Breast epithelium (tissue), 4 donors: ENCODE measurements at regions not wholly inside any gene's neighbourhood (a gene's known extent, or its start where the extent isn't known, plus 50 kb on each side); places are given as distances from the start of the nearest gene placed in this dataset.

Experiments
- DNase-seq, 2 donors: peaks; one replicate each; pipeline ENCODE4 v3.0.0-alpha.2; 2019; ENCODE audit warnings: low spot score in 2 of 2
- H3K27ac ChIP-seq, 2 donors: fragments of 200-600 bp; sonication (generic) in 1 of 2; one replicate each; pipeline ENCODE4 v1.5.1; 2016 to 2019; ENCODE audit warnings: mild to moderate bottlenecking in 1 of 2
- H3K27me3 ChIP-seq, 2 donors: fragments of 200-600 bp; sonication (generic) in 1 of 2; one replicate each; pipeline versions ENCODE4 v1.5.1 to v1.6.0; 2017 to 2019; ENCODE audit warnings: control low read depth in 1 of 2, mild to moderate bottlenecking in 1 of 2
- H3K36me3 ChIP-seq: fragments of 200-600 bp; one replicate; pipeline ENCODE4 v1.5.1; 2019
- H3K4me1 ChIP-seq, 2 donors: fragments of 200-600 bp; sonication (generic); one replicate each; pipeline ENCODE4 v1.5.1; 2016 to 2019; ENCODE audit warnings: control low read depth in 1 of 2
- H3K4me3 ChIP-seq, 3 donors: fragments of 200-600 bp; sonication (generic); 1 replicate in 2 of 3; 2 replicates in 1 of 3; pipeline ENCODE4 v1.5.1; 2016 to 2019; ENCODE audit warnings: mild to moderate bottlenecking in 3 of 3, moderate library complexity in 2 of 3
- H3K9me3 ChIP-seq, 2 donors: fragments of 200-600 bp; sonication (generic) in 1 of 2; one replicate each; pipeline ENCODE4 v1.5.1; 2016 to 2019; ENCODE audit warnings: control low read depth in 1 of 2
- CTCF ChIP-seq, 3 donors: fragments of 450-650 bp; IDR thresholded peaks; one replicate each; pipeline ENCODE4 v1.5.1; 2016 to 2017; ENCODE audit warnings: antibody characterized with exemption in 3 of 3, mild to moderate bottlenecking in 3 of 3, moderate library complexity in 3 of 3
- POLR2A ChIP-seq: fragments of 450-650 bp; IDR thresholded peaks from one replicate; pipeline ENCODE4 v1.6.1; 2016; ENCODE audit warnings: antibody characterized with exemption, mild to moderate bottlenecking, moderate library complexity
- POLR2AphosphoS5 ChIP-seq, 3 donors: sonication (generic); formaldehyde crosslinking; IDR thresholded peaks; one replicate each; pipeline ENCODE4 v1.6.1; 2017; ENCODE audit warnings: antibody characterized with exemption in 3 of 3
- intact Hi-C: fragments of 100-400 bp; cut with DNase I; formaldehyde crosslinking; loops from one replicate; pipeline ENCODE4 v1.15.1; 2023; ENCODE audit warnings: low total_unique reads

GRCh38 chr4:141395246-141395830 lies 174.6 kb downstream of the ZNF330 start:
- Histone ChIP-seq H3K27me3 (no peaks in the 10 kb centered on the region), H3K27ac (no peak overlapping the region), H3K9me3 (no peaks in the 10 kb centered on the region), H3K4me3 (no peak overlapping the region), H3K36me3 (no peaks in the 10 kb centered on the region), H3K4me1 (no peaks in the 10 kb centered on the region)
- intact Hi-C loops = no loop called here
- DNase-seq = no peak
- TF ChIP-seq POLR2A = no peak
- no peak for TF ChIP-seq CTCF (IDR thresholded peaks at IDR 0.05)
- no peak for TF ChIP-seq POLR2AphosphoS5 (IDR thresholded peaks at IDR 0.05)

DNA sequence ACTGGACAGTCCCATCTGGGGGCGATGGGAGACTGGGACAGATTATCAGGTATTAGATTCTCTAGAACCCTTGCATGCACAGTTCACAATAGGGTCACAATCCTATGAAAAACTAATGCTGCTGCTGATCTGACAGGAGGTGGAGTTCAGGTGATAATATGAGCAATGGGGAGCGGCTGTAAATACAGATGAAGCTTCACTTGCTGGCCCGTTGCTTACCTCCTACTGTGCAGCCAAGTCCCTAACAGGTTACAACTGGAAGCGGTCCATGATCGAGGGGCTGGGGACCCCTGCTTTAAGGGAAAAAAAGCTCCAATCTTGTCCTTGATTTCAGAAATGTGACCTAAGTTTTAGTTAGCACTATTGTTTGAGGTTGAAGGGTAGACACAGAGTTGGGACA lies 175.2 kb downstream of the ZNF330 start:
- intact Hi-C loops = no loop called here
- no peaks in the 10 kb centered on the region for H3K4me1 ChIP-seq
- no peaks in the 10 kb centered on the region for H3K9me3 ChIP-seq
- no peak overlapping the region for H3K4me3 ChIP-seq
- no peaks in the 10 kb centered on the region for H3K36me3 ChIP-seq
- DNase-seq = no peak
- TF ChIP-seq POLR2A (no peak), POLR2AphosphoS5 (IDR thresholded peaks at IDR 0.05) (no peak), CTCF (IDR thresholded peaks at IDR 0.05) (no peak)
- H3K27ac ChIP-seq = no peak overlapping the region
- H3K27me3 ChIP-seq = no peaks in the 10 kb centered on the region

- no peaks in the 10 kb centered on the region for H3K36me3 ChIP-seq
- no peak overlapping the region for H3K4me3 ChIP-seq
- H3K27me3 ChIP-seq = no peaks in the 10 kb centered on the region
- H3K27ac ChIP-seq = no peak overlapping the region
- DNase-seq = no peak
- intact Hi-C loops = no loop called here
- TF ChIP-seq CTCF (IDR thresholded peaks at IDR 0.05) (no peak), POLR2AphosphoS5 (IDR thresholded peaks at IDR 0.05) (no peak), POLR2A (no peak)
- H3K4me1 ChIP-seq = no peaks in the 10 kb centered on the region
- H3K9me3 ChIP-seq = no peaks in the 10 kb centered on the region
Measured at GRCh38 chr4:141402712-141403111, 182.0 kb downstream of the ZNF330 start.

DNA sequence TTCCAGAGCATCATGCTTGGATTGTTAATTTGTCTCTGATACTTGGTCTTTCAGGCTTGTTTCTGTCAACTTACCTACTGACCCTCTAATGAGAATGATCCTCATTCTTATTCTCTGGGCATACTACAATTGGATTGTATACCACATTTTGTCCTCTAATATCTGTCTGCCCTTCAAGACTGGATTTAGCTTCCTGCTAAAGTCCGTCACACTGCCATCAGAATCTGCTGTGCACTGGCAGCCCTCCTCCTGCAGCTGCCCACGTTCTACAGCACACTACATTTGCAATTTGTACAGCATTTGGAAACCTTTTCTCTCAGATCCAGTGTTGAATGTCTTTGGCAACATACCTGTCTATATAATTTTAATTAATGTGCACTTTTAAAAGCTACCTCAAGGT lies 183.1 kb downstream of the ZNF330 start:
- Histone ChIP-seq H3K36me3 (no peaks in the 10 kb centered on the region), H3K27me3 (no peaks in the 10 kb centered on the region), H3K4me1 (no peaks in the 10 kb centered on the region), H3K27ac (no peak overlapping the region), H3K4me3 (no peak overlapping the region), H3K9me3 (no peaks in the 10 kb centered on the region)
- intact Hi-C loops = no loop called here
- TF ChIP-seq CTCF (IDR thresholded peaks at IDR 0.05) = no peak
- TF ChIP-seq POLR2AphosphoS5 (IDR thresholded peaks at IDR 0.05) = no peak
- no peak for TF ChIP-seq POLR2A
- no peak for DNase-seq

GRCh38 chr4:141406237-141406636 lies 185.5 kb downstream of the ZNF330 start:
- Histone ChIP-seq H3K27me3 (no peaks in the 10 kb centered on the region), H3K4me1 (no peaks in the 10 kb centered on the region), H3K27ac (no peak overlapping the region), H3K36me3 (no peaks in the 10 kb centered on the region), H3K9me3 (no peaks in the 10 kb centered on the region), H3K4me3 (no peak overlapping the region)
- intact Hi-C loops = no loop called here
- no peak for DNase-seq
- TF ChIP-seq POLR2A (no peak), POLR2AphosphoS5 (IDR thresholded peaks at IDR 0.05) (no peak), CTCF (IDR thresholded peaks at IDR 0.05) (no peak)
